Tibial nerve (tissue), 4 donors: ENCODE measurements at regions not wholly inside any gene's neighbourhood (a gene's known extent, or its start where the extent isn't known, plus 50 kb on each side); places are given as distances from the start of the nearest gene placed in this dataset.

Experiments used
- DNase-seq, 2 donors: peaks; one replicate each; pipeline ENCODE4 v3.0.0-alpha.2; 2019; ENCODE audit warnings: low spot score in 2 of 2
- H3K27ac ChIP-seq, 4 donors: fragments of 200-600 bp; sonication (generic) in 3 of 4; one replicate each; pipeline ENCODE4 v1.5.1; 2017 to 2019; ENCODE audit warnings: mild to moderate bottlenecking in 1 of 4
- H3K27me3 ChIP-seq, 2 donors: fragments of 200-600 bp; sonication (generic) in 1 of 2; one replicate each; pipeline versions ENCODE4 v1.5.1 to v1.6.0; 2017 to 2019
- H3K36me3 ChIP-seq, 3 donors: fragments of 200-600 bp; sonication (generic); one replicate each; pipeline ENCODE4 v1.5.1; 2018 to 2019
- H3K4me1 ChIP-seq, 4 donors: fragments of 200-600 bp; sonication (generic) in 3 of 4; one replicate each; pipeline ENCODE4 v1.5.1; 2017 to 2019
- H3K4me3 ChIP-seq, 4 donors: fragments of 200-600 bp; sonication (generic) in 3 of 4; one replicate each; pipeline ENCODE4 v1.5.1; 2017 to 2019; ENCODE audit warnings: mild to moderate bottlenecking in 1 of 4, moderate library complexity in 1 of 4
- H3K9me3 ChIP-seq, 4 donors: fragments of 200-600 bp; sonication (generic) in 3 of 4; one replicate each; pipeline ENCODE4 v1.5.1; 2017 to 2019
- EP300 ChIP-seq, 2 donors: sonication (generic); formaldehyde crosslinking; IDR thresholded peaks; one replicate each; pipeline ENCODE4 v1.6.1; 2017; ENCODE audit warnings: antibody characterized with exemption in 2 of 2, mild to moderate bottlenecking in 1 of 2
- POLR2A ChIP-seq, 2 donors: fragments of 450-650 bp; IDR thresholded peaks; one replicate each; pipeline ENCODE4 v1.6.1; 2017; ENCODE audit warnings: antibody characterized with exemption in 2 of 2, mild to moderate bottlenecking in 2 of 2, moderate library complexity in 2 of 2
- WGBS, 2 donors: methylation state at CpG; one replicate each; pipeline ENCODE4 v1.1.5; 2018; 5-methylcytosine and 5-hydroxymethylcytosine counted together
- TF ChIP-seq, protein P1 (sequence below), 5 experiments: fragments of 200-600 bp in 3 of 5; fragments of 450-650 bp in 2 of 5; sonication (generic) in 3 of 5; IDR thresholded peaks; one replicate each; pipeline ENCODE4 v1.5.1; 2016 to 2019; ENCODE audit warnings: antibody characterized with exemption in 5 of 5, mild to moderate bottlenecking in 3 of 5, moderate library complexity in 2 of 5

DNA sequence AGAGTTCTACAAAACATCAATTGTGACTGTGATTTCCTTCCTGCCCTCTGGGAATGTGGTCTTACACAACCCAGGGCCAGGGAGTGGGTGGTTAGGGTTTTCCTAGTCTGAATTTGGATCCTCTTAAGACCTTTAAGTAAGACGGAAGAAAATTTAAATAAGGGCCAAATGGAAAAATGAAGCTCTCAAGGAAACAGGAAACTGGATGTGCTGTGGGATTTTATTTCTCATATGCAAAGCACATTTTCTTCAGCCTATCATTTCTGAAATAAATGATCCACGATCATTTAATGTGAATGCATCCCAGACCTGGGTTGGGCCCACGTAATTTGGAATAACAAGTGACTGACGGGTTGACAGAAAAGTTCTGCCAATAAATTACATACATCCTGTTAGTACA, 243.6 kb downstream of the CLIC5 start:
- Histone ChIP-seq H3K27me3 (no peaks in the 10 kb centered on the region), H3K27ac (no peak overlapping the region), H3K9me3 (peaks cover 0 to 6% (median 0%) of the 10 kb centered on the region in 4 donors), H3K36me3 (no peaks in the 10 kb centered on the region), H3K4me3 (no peak overlapping the region), H3K4me1 (no peaks in the 10 kb centered on the region)
- no peak for DNase-seq
- WGBS, 2 donors = 67 to 76% methylated on average over 4 of the region's 4 CpGs
- TF ChIP-seq EP300 (IDR thresholded peaks at IDR 0.05) (no peak), POLR2A (IDR thresholded peaks at IDR 0.05) (no peak)

DNA sequence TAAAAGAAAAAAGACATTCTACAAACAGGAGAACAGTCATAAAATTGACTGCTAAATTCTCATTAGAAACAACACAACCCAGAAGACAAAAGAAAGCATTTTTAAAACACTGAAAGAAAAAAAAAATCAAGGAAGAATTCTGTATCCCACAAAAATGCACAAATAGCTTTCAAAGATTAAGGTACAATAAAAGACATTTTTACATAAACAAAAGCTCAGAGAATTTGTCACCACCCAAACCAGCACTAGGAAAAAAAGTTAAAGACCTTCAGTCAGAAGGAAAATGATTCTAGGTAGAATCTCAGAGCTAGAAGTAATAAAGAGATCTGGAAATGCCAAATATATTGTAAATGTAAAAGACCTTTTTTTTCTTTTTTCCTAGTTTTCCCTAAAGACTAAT, 252.4 kb downstream of the CLIC5 start:
- DNase-seq = no peak
- TF ChIP-seq, protein P1, sequence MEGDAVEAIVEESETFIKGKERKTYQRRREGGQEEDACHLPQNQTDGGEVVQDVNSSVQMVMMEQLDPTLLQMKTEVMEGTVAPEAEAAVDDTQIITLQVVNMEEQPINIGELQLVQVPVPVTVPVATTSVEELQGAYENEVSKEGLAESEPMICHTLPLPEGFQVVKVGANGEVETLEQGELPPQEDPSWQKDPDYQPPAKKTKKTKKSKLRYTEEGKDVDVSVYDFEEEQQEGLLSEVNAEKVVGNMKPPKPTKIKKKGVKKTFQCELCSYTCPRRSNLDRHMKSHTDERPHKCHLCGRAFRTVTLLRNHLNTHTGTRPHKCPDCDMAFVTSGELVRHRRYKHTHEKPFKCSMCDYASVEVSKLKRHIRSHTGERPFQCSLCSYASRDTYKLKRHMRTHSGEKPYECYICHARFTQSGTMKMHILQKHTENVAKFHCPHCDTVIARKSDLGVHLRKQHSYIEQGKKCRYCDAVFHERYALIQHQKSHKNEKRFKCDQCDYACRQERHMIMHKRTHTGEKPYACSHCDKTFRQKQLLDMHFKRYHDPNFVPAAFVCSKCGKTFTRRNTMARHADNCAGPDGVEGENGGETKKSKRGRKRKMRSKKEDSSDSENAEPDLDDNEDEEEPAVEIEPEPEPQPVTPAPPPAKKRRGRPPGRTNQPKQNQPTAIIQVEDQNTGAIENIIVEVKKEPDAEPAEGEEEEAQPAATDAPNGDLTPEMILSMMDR (IDR thresholded peaks at IDR 0.05) = no peak
- TF ChIP-seq POLR2A (IDR thresholded peaks at IDR 0.05) (no peak), EP300 (IDR thresholded peaks at IDR 0.05) (no peak)
- H3K4me1 ChIP-seq = peaks cover 0 to 14% (median 0%) of the 10 kb centered on the region in 4 donors

DNA sequence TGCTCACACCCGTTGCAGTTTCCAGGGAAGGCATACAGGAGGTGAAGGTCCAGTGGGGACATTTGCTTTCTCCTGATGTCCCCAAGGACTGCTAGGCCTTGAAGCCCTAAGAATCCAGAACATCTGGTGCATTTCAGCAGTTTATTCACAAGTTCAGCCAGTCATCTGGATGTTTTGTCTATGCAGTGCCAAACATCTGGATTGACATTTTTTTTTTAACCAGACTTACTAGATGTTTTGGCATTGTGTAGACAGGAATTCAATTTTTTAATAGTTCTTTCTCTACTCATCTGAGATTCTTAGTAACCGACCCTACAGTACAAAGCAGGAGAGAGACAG, 256.2 kb downstream of the CLIC5 start:
- H3K9me3 ChIP-seq = peaks cover 0 to 8% (median 0%) of the 10 kb centered on the region in 4 donors
- H3K4me1 ChIP-seq = peaks cover 0 to 29% (median 0%) of the 10 kb centered on the region in 4 donors
- no peak for DNase-seq
- WGBS, 2 donors = 42 to 52% methylated on average over 2 of the region's 2 CpGs
- no peak for TF ChIP-seq POLR2A (IDR thresholded peaks at IDR 0.05)
- TF ChIP-seq EP300 (IDR thresholded peaks at IDR 0.05) = no peak
- TF ChIP-seq, protein P1 (IDR thresholded peaks at IDR 0.05) = no peak
- H3K4me3 ChIP-seq = no peak overlapping the region
- H3K27me3 ChIP-seq = no peaks in the 10 kb centered on the region
- H3K27ac ChIP-seq = no peak overlapping the region
- H3K36me3 ChIP-seq = no peaks in the 10 kb centered on the region

More for the DNA sequence above, 252.4 kb downstream of the CLIC5 start:
- Histone ChIP-seq H3K36me3 (no peaks in the 10 kb centered on the region), H3K27ac (no peak overlapping the region), H3K4me3 (no peak overlapping the region), H3K9me3 (peaks cover 0 to 10% (median 0%) of the 10 kb centered on the region in 4 donors), H3K27me3 (no peaks in the 10 kb centered on the region)

DNA sequence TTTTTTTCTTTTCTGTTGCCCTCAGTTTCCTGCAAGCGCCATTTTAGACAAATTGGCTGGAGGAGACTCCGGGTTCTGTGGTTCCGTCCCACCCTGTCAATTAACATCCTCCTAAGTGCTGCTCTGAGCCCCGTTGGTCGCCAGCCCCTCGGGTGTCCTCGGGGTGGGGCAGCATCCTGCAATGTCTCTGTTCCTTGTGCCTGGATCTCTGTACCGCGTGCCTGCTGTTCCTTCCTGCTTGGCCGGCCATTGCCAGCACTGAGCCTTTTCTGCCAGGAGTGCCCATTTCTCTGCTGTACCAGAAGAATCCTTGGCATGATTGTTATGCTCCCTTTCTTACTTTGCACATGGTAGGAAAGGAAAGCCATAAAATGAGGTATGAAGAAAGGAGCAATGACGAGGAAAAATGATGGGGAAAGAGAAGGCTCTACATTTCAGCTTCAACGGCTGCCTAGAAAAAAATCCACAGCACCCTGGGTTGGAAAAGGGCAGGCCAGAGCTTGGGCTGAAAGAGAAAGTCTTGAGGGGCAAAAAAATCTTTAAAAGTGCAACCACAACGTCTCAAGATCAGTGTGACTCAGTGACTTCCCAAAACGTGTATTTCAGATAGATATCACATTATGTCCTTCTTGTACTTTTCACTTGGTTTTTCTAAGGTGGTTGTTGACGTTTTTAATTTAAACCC, 256.7 kb downstream of the CLIC5 start:
- whole genome bisulfite sequencing, 2 donors = 70 to 75% methylated on average over 15 of the region's 15 CpGs
- Histone ChIP-seq H3K4me3 (no peak overlapping the region), H3K4me1 (peaks cover 0 to 29% (median 0%) of the 10 kb centered on the region in 4 donors), H3K27ac (peak overlapping the region in 1 of 4 donors; percentile 31), H3K27me3 (no peaks in the 10 kb centered on the region), H3K36me3 (no peaks in the 10 kb centered on the region), H3K9me3 (peaks cover 0 to 4% (median 0%) of the 10 kb centered on the region in 4 donors)
- TF ChIP-seq POLR2A (IDR thresholded peaks at IDR 0.05) = no peak
- TF ChIP-seq, protein P1 (IDR thresholded peaks at IDR 0.05) = no peak
- no peak for TF ChIP-seq EP300 (IDR thresholded peaks at IDR 0.05)
- no peak for DNase-seq

DNA sequence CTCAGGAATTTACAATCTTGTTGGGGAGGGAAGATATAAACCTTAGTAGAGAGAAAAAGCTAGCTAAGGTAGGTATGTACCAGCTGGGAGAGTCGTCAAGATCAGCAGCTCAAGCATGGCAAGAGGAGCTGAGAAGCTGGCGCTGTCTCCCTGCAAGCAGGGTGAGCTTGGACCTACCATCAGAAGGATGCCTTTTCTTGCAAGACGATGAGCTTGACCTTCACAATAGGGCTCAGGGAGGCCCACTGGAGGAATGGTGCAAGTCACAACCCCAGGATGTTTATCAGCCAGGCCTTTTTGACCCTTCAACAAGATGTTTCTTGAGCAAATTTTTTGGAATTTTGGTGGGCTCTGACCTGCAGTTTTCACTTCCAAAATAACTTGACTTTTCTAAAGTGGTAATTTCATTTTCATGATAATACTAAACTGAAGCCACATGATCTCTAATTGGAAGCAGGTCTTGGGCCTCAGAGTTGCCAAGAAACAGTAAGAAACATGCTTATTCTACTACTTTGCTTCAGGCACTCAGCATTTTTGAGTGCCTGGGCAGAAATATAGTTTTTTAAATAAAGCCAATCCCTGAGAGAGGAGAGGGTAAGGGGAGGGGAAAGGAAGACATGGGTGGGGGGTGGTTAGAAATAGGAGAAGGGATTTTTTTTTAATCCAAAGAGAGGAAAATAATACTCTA, 258.1 kb downstream of the CLIC5 start:
- Histone ChIP-seq H3K27ac (peak overlapping the region in 2 of 4 donors; percentile 31 to 39), H3K9me3 (no peaks in the 10 kb centered on the region), H3K36me3 (no peaks in the 10 kb centered on the region), H3K4me3 (no peak overlapping the region), H3K27me3 (no peaks in the 10 kb centered on the region), H3K4me1 (peaks cover 0 to 29% (median 0%) of the 10 kb centered on the region in 4 donors)
- no peak for DNase-seq
- TF ChIP-seq, protein P1 (IDR thresholded peaks at IDR 0.05) = no peak
- TF ChIP-seq EP300 (IDR thresholded peaks at IDR 0.05) = no peak
- TF ChIP-seq POLR2A (IDR thresholded peaks at IDR 0.05) = no peak
- 64 to 71% methylated on average over 3 of the region's 3 CpGs for WGBS, 2 donors
